Cortex of kidney (tissue), 1 donor: ENCODE measurements at regions not wholly inside any gene's neighbourhood (a gene's known extent, or its start where the extent isn't known, plus 50 kb on each side); places are given as distances from the start of the nearest gene placed in this dataset.
"Not testable (repeated sequence)": the region's sequence is repeated elsewhere in the genome, so short reads cannot be mapped to it uniquely, and the experiment has no call there.

Source experiments
- DNase-seq: peaks from one replicate; lab custom pipeline; 2025; lab: John Stamatoyannopoulos, UW

DNA sequence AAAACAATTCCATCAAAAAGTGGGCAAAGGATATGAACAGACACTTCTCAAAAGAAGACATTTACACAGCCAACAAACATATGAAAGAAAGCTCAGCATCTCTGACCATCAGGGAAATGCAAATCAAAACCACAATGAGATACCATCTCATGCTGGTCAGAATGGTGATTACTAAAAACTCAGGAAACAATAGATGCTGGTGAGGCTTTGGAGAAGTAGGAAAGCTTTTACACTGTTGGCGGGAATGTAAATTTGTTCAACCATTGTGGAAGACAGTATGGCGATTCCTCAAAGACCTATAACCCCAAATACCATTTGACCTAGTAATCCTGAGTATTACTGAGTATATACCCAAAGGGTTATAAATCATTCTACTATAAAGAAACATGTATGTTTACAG, 452.9 kb downstream of the SEMA3D start:
- not testable (repeated sequence) for DNase-seq

- DNase-seq = not testable (repeated sequence)
These were observed 456.0 kb downstream of the SEMA3D start for GRCh38 chr7:84730864-84731263.

GRCh38 chr7:84729284-84729683, 457.6 kb downstream of the SEMA3D start:
- DNase-seq = no peak

- DNase-seq = no peak
These were observed 464.1 kb downstream of the SEMA3D start for GRCh38 chr7:84722734-84723133.

DNA sequence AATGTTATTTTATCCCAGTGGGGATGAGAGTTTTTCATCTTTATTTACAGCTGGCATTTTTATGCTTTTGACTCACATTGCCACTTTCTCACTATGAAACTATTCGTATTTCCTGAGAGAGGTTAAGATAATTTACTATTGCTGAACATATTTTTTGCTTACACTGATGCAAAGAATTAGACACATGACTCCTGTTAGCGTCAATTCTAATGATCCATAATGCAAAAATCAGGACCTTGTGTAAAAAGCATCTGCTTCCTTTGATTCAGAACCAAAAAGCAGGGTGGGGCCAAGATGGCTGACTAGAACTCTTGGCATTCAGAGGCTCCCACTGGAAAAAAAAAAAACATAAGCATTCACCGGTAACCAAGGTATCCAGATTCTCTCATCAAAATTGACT, 464.8 kb downstream of the SEMA3D start:
- DNase-seq = no peak

DNA sequence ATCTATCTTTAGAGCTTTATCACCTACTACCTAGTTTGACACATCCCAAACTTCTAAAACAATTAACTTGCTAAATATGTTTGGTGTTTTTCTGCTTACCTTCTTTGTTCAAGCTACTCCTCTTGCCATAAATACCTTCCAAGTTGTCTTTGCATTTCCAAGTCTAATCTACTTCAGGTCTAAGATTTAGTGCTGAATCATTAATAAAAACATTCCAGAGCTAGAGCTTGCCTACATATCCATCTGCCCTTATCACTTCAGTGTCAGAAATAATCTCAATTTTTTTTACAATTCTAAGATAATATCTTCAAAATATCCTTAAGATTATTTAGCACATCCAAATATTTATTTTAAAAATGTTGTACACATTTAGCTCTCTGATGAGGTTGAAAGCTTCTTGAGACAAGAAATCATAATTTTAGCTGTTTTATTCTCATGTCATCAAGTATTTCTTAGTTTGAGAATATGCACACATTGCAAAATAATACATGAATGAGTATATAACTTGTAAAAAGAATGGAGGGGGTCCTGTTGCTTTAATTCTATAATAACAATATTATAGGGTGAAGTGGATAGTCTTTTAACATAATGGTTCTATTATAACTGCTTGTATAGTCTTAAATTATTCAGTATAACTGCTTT, 466.3 kb downstream of the SEMA3D start:
- DNase-seq = no peak

GRCh38 chr7:84714765-84715164, 472.1 kb downstream of the SEMA3D start:
- no peak for DNase-seq

DNA sequence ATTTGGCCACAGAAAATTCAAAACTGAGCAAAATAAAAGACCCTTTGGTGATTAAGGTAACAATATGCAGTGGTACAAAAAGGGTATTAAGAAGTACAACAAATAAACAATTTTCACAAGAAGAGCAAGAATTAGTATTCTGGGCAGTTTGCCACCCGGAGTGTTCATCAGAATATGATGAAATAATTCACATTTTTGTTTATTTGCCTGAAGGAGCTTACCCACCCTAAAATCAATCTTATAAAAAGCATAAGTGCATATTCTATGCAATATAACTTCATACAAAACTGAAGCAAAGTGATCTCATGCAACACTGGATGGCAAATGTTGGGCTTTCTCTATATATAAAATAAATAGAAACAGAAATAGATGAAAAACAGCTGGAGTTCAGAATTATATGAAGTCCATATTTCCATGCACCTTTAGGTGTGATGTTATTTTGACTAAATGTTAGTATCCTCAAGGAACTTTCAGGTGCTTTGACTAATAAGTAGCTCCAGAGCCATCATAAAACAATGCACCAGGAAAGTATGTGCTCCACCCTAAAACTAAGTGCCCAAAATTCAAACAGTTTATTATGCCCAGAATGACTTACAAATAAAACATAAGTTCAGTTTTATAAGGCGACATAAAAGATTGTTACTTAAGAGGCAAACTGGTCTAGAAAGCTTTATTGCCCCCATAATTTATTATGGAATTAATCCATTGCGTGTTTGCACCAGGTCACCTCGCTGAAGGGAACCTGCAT, 474.3 kb downstream of the SEMA3D start:
- no peak for DNase-seq

GRCh38 chr7:84710538-84710937, 476.3 kb downstream of the SEMA3D start:
- not testable (repeated sequence) for DNase-seq

GRCh38 chr7:84705706-84706105, 481.1 kb downstream of the SEMA3D start:
- no peak for DNase-seq

- no peak for DNase-seq
These were observed 481.8 kb downstream of the SEMA3D start for GRCh38 chr7:84705079-84705478.

DNA sequence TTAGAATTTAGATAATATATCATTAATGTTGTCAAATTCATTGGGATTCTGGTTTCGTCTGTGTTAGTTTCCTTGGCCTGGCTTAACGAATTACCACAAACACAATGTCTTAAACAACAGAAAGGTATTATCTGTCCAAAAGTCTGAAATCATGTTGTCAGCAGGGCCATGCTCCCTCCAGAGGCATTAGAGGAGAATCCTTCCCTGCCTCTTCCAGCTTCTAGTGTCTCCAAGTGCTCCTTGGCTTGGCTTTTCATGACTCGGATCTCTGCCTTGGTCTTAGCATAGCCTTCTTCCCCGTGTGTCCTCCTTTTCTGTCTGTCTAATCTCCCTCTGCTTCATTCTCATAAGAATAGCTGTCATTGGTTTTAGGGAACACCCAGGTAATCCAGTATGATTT, 482.5 kb downstream of the SEMA3D start:
- DNase-seq = no peak

DNA sequence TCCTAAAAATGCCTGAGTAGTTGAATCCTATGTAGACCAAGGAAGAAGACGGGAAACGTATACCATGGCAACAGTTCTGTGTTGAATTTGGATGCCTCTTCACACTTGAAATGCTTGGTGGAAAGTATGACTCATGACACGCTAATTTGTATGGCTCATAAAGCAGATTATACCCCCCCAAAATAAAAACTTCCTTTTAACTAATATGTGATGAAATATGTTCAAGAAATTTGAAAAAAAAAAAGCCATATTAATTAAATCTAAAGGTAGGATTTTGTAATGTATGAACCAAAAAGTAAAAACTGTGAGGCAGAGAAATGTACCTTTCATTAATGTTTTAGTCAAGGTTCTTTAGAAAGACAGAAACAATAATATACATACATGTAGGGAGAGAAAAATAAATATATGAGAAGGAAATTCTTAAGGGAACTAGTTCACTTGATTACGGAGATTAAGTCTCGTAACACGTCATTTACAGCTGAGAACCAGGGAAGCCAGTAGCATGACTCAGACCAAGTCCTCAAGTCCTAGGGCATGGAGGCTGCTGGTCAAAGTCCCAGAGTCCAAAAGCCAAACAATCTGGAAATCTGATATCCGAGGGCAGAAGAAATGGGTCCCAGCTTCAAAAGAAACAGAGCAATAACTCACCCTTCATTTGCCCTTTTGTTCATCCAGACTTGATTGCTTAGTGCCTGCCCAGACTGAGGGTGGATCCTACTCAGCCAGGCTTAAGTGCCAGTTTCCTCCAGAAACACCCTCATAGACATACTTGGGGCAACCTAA, 485.1 kb downstream of the SEMA3D start:
- no peak for DNase-seq

DNA sequence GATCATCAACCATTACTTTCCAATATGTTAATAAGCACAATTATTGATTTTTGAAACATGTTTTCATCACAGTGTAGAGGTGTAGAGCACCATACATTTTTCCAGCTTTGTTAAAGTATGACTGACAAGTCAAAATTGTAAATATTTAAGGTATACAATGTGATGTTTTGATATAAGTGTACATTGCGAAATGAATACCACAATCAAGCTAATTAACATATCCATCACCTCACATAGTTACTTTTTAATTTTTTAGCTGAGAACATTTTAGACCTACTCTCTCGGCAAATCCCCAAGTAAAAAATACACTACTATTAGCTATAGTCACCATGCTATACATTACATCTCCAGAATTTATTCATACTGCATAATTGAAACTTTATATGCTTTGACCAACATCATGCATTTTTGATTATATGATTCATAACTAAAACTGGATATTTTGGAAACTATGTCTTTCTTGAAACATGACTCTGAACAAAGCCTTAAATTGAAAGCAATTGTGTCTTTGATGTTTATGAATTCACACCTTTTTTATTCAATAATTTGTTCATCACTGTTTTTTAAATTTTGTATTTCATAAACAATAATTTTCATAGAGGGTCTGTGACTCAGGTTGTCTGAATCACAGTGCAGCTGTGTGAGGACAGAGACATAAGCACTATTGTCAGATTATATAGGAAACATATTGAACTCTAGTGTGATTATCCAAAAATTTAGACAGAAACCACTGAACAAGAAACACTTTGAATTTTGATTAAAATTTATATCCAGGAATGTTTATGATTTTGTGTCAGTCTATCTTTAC, 486.1 kb downstream of the SEMA3D start:
- DNase-seq = no peak

DNA sequence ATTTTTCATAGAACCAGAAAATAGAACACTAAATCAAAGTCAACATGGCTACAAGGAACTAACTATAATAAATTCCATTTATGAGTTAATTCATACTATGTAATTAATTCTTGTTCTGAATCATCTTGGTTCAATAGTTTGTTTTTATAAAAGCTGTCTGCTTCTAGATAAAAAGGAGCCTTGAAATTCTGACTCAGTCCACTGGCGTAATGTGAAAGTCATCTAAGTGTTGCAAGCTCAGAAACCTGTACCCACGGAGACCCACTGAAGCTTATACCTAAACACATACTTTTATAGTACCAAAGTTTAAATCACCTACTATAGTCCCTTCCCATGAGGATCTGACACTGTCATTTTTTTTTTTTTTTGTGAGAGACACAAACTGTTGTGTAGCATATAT, 489.4 kb downstream of the SEMA3D start:
- DNase-seq = no peak

DNA sequence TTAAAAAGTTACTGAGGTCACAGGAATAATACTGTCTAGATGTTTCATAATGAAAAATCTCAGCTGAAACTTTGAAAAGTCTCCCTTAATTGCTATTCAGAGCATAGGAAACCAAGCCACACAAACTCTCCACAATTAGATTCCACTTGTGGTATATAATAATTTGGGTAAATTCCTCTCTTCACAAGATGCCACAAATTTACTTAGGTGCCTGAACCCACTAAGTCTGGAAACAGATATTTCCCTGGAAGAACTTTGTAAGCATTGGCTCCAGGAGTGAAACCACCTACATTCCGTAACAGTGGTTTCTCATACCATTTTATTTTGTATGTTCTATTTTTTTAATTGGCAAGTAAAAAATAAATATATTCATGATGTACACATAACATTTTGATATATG, 493.4 kb downstream of the SEMA3D start:
- DNase-seq = no peak

DNA sequence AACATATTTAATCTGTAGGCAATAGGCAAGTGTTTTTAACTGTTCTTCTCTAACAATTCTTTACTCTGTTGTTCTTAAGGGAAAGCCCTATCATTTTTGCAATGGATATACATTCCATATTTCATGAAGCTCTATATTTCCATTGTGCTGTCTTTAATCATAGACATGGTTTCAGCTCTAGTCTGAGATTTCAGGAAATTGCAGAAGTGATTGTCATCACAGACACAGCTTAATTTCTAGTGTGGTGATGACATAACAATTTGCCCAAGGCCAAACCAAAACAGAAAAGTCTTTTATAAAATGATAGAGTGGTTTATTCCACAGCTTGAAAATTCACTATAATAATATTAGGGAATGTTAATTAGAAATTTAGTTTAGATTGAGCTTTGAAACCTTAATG, 494.1 kb upstream of the SEMA3A start:
- no peak for DNase-seq

DNA sequence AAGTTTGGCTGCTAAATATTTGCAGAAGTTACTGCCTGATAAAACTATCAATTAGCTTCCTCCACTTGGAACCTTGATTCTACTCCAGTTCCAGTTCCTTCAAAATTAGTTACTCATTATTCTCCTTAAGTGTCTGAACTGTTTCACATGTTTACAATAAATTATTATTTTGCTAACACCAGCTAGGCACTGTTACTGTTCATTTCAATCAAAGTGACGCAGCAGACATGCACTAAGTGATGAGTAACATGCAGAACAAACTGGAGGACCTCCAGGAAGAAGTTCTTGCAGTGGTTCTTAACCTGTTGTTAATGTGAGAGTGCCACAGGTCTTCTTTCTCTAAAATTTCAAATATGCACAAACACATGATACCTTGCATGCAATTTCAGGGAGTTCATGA, 491.8 kb upstream of the SEMA3A start:
- no peak for DNase-seq

DNA sequence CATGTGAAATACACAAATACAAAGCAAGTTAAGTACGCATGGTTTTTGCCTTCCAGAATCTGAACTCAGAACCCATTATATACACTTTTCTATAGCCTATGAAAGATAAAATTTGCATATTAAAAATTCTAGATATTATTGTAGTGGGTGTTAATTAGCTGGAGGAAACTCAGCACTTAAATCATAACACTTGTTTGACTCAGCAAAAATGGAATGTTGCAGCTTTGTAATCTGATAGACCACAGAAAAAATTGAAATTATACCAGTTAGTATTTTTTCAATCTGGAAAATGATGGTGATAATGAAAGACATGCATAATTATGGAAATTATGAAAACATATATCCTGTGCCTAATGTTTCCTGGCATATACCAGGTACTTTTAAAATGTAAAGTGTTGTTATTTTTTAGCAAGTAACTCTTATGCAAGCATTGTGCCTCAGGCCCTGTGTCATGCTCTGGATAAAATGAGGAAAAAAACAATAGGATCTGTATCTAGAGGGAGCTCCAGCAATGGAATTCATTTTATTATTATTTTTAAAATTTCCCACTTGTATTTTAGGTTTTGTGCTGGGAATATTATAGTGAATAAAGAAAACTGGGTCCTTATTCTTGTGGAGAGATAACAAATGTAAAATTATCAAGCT, 490.4 kb upstream of the SEMA3A start:
- DNase-seq = no peak

DNA sequence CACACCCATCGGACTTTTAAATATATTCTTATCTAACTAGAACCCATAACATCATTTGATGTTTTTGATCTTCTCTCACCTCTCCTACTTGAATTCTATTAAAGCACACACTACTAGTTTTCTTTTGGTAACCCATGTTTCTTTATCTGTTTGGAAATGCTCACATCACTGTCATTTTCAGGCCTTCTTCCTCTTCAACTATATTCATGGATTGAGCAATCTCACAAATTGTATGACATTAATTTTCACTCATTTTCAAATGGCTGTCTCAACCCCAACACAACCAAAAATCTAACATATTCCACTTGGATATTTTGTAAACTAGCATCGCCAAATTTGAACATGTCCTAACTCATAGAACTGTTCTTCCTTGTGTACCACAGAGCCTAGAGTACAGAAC, 488.0 kb upstream of the SEMA3A start:
- no peak for DNase-seq

DNA sequence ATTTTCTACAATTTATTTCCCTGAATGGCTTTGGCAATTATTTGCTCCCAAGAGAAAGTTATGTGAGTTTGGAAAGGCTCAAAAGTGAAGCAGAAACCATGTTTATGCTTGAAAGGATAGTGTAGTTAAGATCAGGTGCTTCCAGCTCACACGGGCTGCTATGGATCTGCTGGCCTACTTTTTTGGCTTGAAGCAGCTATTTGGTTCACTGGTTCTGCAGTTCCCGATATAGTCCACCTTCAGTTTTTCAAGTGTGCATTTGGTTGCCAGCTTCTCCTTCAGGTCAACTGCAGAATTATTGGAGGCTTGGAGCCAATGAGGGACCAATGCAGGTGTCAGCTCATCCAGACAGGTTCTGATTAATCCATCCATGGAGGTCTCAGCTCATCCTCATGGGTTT, 484.3 kb upstream of the SEMA3A start:
- DNase-seq = no peak
